ENCODE measurements at regions not wholly inside any gene's neighbourhood (a gene's known extent, or its start where the extent isn't known, plus 50 kb on each side); places are given as distances from the start of the nearest gene placed in this dataset.

GRCh38 chr13:72545030-72545719, 182.3 kb downstream of the MZT1 start (continued):
- TF ChIP-seq SIX1 (CRISPR knock-in tag; IDR thresholded peaks at IDR 0.05; ENCODE audit: borderline replicate concordance) (peak; percentile 99), MTA1 (CRISPR knock-in tag; IDR thresholded peaks at IDR 0.05; ENCODE audit: borderline replicate concordance) (no peak), ZNF503 (CRISPR knock-in tag; IDR thresholded peaks at IDR 0.05) (peak; percentile 83), FOXO4 (CRISPR knock-in tag; conservative IDR thresholded peaks at IDR 0.05) (no peak), NR1H2 (CRISPR knock-in tag; IDR thresholded peaks at IDR 0.05; ENCODE audit: borderline replicate concordance, low read depth) (no peak), ZNF256 (CRISPR knock-in tag; conservative IDR thresholded peaks at IDR 0.05) (0 out of 2 replicates have a peak, but pooled peaks have one; percentile 6), TOE1 (CRISPR knock-in tag; IDR thresholded peaks at IDR 0.05) (no peak), TEAD2 (CRISPR knock-in tag; IDR thresholded peaks at IDR 0.05) (no peak), ZBTB26 (CRISPR knock-in tag; IDR thresholded peaks at IDR 0.05; ENCODE audit: borderline replicate concordance) (no peak), HHEX (CRISPR knock-in tag; IDR thresholded peaks at IDR 0.05) (peak; percentile 13; the same call in 1 of the 2 replicates), IRF2 (CRISPR knock-in tag; IDR thresholded peaks at IDR 0.05) (peak; percentile 73; the same call in 1 of the 2 replicates), ZNF20 (CRISPR knock-in tag; IDR thresholded peaks at IDR 0.05) (no peak), ZNF235 (CRISPR knock-in tag; IDR thresholded peaks at IDR 0.05; ENCODE audit: borderline replicate concordance) (no peak), TERF1 (CRISPR knock-in tag; IDR thresholded peaks at IDR 0.05) (no peak), ZNF740 (CRISPR knock-in tag; IDR thresholded peaks at IDR 0.05) (no peak), ZNF570 (CRISPR knock-in tag; IDR thresholded peaks at IDR 0.05; ENCODE audit: borderline replicate concordance) (no peak), ZNF101 (CRISPR knock-in tag; IDR thresholded peaks at IDR 0.05; ENCODE audit: borderline replicate concordance, low read depth) (no peak), ZNF792 (CRISPR knock-in tag; IDR thresholded peaks at IDR 0.05) (peak; percentile 90), REL (CRISPR knock-in tag; conservative IDR thresholded peaks at IDR 0.05) (0 out of 2 replicates have a peak, but pooled peaks have one; percentile 28), CHCHD3 (CRISPR knock-in tag; IDR thresholded peaks at IDR 0.05) (no peak), ZNF674 (CRISPR knock-in tag; IDR thresholded peaks at IDR 0.05; ENCODE audit: low read depth) (no peak), ZBTB1 (CRISPR knock-in tag; IDR thresholded peaks at IDR 0.05; ENCODE audit: borderline replicate concordance) (no peak), KAT8 (CRISPR knock-in tag; IDR thresholded peaks at IDR 0.05) (peak; percentile 45), NFIC (IDR thresholded peaks at IDR 0.05; ENCODE audit: low read length) (peak; percentile 85), HOXA7 (CRISPR knock-in tag; IDR thresholded peaks at IDR 0.05) (no peak), HNRNPUL1 (IDR thresholded peaks at IDR 0.05; ENCODE audit: low read depth, low read length) (peak; percentile 93)
